ENCODE measurements at regions not wholly inside any gene's neighbourhood (a gene's known extent, or its start where the extent isn't known, plus 50 kb on each side); places are given as distances from the start of the nearest gene placed in this dataset.

DNA sequence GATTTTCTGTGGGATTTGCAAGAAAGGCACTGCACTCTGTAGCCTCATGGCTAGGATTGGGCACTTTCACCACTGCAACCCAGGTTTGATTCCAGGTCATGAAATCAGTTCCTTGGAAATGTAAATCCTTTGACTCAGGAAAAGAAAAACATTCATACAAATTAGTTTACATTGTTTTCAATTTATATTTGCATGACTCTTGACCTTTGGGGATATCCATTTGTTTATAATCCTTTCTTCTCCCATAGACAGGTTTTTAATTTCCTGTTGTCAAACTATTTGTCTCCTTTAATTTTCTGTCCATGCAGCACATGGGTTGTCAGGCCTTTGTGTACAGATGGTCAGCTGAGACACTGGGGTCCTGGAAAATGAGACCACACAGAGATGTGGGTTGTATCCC lies 801.5 kb downstream of the NR2F1-AS1 start:
- Histone ChIP-seq H3K79me2 (ENCODE audit: low read length) (no peaks in the 10 kb centered on the region), H3K4me1 (ENCODE audit: low read length) (no peaks in the 10 kb centered on the region), H3K4me3 (ENCODE audit: low read length) (no peak overlapping the region), H3K4me2 (ENCODE audit: low read length) (no peak overlapping the region), H4K20me1 (ENCODE audit: insufficient read depth, low read length) (no peaks in the 10 kb centered on the region), H3K9me3 (ENCODE audit: insufficient read depth, low read length) (no peaks in the 10 kb centered on the region), H2AFZ (ENCODE audit: low read depth, low read length) (no peak overlapping the region), H3K9ac (ENCODE audit: low read length) (no peak overlapping the region), H3K27me3 (ENCODE audit: low read depth, low read length) (no peaks in the 10 kb centered on the region), H3K36me3 (replicated peaks; ENCODE audit: low read depth, low read length) (no peaks in the 10 kb centered on the region), H3K27ac (ENCODE audit: low read length) (no peak overlapping the region)
- no peak for TF ChIP-seq EZH2phosphoT487 (IDR thresholded peaks at IDR 0.05; ENCODE audit: low read depth)
- TF ChIP-seq, protein P1, sequence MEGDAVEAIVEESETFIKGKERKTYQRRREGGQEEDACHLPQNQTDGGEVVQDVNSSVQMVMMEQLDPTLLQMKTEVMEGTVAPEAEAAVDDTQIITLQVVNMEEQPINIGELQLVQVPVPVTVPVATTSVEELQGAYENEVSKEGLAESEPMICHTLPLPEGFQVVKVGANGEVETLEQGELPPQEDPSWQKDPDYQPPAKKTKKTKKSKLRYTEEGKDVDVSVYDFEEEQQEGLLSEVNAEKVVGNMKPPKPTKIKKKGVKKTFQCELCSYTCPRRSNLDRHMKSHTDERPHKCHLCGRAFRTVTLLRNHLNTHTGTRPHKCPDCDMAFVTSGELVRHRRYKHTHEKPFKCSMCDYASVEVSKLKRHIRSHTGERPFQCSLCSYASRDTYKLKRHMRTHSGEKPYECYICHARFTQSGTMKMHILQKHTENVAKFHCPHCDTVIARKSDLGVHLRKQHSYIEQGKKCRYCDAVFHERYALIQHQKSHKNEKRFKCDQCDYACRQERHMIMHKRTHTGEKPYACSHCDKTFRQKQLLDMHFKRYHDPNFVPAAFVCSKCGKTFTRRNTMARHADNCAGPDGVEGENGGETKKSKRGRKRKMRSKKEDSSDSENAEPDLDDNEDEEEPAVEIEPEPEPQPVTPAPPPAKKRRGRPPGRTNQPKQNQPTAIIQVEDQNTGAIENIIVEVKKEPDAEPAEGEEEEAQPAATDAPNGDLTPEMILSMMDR (IDR thresholded peaks at IDR 0.05; ENCODE audit: low read depth, low read length): no peak

DNA sequence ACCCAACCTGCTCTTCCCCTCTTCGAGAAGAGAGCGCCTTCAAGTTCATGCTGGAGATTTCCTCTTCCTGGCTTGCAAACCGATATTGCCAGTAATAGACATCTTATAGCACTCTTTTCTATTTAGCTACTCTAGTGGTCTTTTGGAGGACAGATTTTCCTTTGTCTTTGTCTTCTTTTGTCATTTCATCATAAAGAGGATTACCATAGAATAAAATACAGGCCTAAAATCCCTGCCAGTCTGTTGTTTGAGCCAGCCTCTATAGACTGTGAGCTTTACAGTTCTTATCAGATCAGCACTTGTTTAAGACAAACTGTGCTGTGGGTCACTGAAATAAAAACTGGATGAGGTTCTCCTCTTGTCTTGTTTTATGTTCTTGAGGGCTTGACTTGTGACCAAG lies 802.8 kb downstream of the NR2F1-AS1 start:
- no peaks in the 10 kb centered on the region for H4K20me1 ChIP-seq (ENCODE audit: insufficient read depth, low read length)
- H3K36me3 ChIP-seq (replicated peaks; ENCODE audit: low read depth, low read length): no peaks in the 10 kb centered on the region
- no peak overlapping the region for H3K27ac ChIP-seq (ENCODE audit: low read length)
- H3K4me3 ChIP-seq (ENCODE audit: low read length): no peak overlapping the region
- no peak overlapping the region for H3K9ac ChIP-seq (ENCODE audit: low read length)
- no peak overlapping the region for H2AFZ ChIP-seq (ENCODE audit: low read depth, low read length)
- no peaks in the 10 kb centered on the region for H3K79me2 ChIP-seq (ENCODE audit: low read length)
- H3K4me1 ChIP-seq (ENCODE audit: low read length): no peaks in the 10 kb centered on the region
- H3K9me3 ChIP-seq (ENCODE audit: insufficient read depth, low read length): no peaks in the 10 kb centered on the region
- TF ChIP-seq EZH2phosphoT487 (IDR thresholded peaks at IDR 0.05; ENCODE audit: low read depth): no peak
- TF ChIP-seq, protein P1 (IDR thresholded peaks at IDR 0.05; ENCODE audit: low read depth, low read length): no peak
- no peak overlapping the region for H3K4me2 ChIP-seq (ENCODE audit: low read length)
- no peaks in the 10 kb centered on the region for H3K27me3 ChIP-seq (ENCODE audit: low read depth, low read length)

DNA sequence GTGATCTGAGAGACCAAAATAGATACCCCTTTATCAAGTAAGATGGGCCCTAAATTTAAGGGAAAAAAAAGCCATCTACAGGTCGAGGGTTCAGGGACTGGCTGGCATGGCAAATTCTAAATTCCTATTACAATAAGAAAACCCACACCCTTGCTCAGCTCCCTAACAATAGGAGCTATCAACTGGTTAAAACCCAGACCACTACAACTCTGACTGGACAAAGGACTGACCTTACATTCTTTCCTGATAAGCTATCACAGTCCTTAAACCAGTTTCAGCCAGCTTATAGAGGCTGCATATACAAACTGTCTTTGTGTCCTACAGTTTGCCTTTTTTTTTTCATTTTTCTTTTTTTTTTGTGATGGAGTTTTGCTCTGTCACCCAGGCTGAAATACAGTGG lies 803.6 kb downstream of the NR2F1-AS1 start:
- Histone ChIP-seq H3K4me1 (ENCODE audit: low read length) (no peaks in the 10 kb centered on the region), H3K27me3 (ENCODE audit: low read depth, low read length) (no peaks in the 10 kb centered on the region), H3K4me3 (ENCODE audit: low read length) (no peak overlapping the region), H3K9me3 (ENCODE audit: insufficient read depth, low read length) (no peaks in the 10 kb centered on the region), H2AFZ (ENCODE audit: low read depth, low read length) (no peak overlapping the region), H3K36me3 (replicated peaks; ENCODE audit: low read depth, low read length) (no peaks in the 10 kb centered on the region), H3K4me2 (ENCODE audit: low read length) (no peak overlapping the region), H4K20me1 (ENCODE audit: insufficient read depth, low read length) (no peaks in the 10 kb centered on the region), H3K9ac (ENCODE audit: low read length) (no peak overlapping the region), H3K27ac (ENCODE audit: low read length) (no peak overlapping the region), H3K79me2 (ENCODE audit: low read length) (no peaks in the 10 kb centered on the region)
- TF ChIP-seq, protein P1 (IDR thresholded peaks at IDR 0.05; ENCODE audit: low read depth, low read length): no peak
- no peak for TF ChIP-seq EZH2phosphoT487 (IDR thresholded peaks at IDR 0.05; ENCODE audit: low read depth)

DNA sequence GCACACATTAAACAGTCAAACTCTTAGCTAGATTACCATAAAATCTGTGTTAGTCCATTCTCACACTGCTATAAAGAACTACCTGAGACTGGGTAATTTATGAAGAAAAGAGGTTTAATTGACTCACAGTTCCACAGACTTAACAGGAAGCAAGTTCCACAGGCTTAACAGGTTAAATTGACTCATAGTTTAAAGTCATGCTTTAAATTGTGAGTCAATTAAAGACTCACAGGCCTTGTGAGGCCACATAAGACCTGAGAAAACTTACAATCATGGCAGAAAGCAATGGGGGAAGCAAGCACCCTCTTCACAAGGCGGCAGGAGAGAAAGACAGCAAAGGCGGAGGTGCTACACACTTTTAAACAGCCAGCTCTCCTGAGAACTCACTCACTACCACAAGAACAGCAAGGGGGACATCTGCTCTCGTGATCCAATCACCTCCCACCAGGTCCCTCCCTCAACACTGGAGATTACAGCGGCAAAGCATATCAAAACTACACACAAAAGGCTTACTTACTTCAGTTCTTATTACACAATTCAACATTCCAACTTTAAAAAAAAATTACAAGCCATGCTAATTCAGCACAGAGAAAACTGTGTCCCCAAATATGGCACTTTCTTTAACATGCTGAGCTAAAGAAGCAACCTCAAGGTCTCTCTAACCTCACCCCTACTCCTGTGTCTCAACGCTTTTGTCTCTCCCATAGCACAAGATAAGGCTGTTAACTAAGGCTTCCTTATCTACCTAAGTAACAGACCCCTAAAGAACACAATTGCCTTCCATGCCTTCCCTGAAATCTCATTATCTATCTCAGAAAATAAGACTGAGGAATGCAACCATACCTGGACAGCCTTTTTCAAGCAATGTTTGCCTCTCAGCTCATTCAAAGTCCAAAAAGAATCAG lies 805.1 kb downstream of the NR2F1-AS1 start:
- Histone ChIP-seq H3K4me3 (ENCODE audit: low read length) (no peak overlapping the region), H2AFZ (ENCODE audit: low read depth, low read length) (no peak overlapping the region), H3K27ac (ENCODE audit: low read length) (no peak overlapping the region), H3K79me2 (ENCODE audit: low read length) (no peaks in the 10 kb centered on the region), H3K4me2 (ENCODE audit: low read length) (no peak overlapping the region), H3K9ac (ENCODE audit: low read length) (no peak overlapping the region), H3K9me3 (ENCODE audit: insufficient read depth, low read length) (no peaks in the 10 kb centered on the region), H3K36me3 (replicated peaks; ENCODE audit: low read depth, low read length) (no peaks in the 10 kb centered on the region), H3K27me3 (ENCODE audit: low read depth, low read length) (no peaks in the 10 kb centered on the region), H4K20me1 (ENCODE audit: insufficient read depth, low read length) (no peaks in the 10 kb centered on the region), H3K4me1 (ENCODE audit: low read length) (no peaks in the 10 kb centered on the region)
- no peak for TF ChIP-seq EZH2phosphoT487 (IDR thresholded peaks at IDR 0.05; ENCODE audit: low read depth)
- TF ChIP-seq, protein P1 (IDR thresholded peaks at IDR 0.05; ENCODE audit: low read depth, low read length): no peak

All from OCI-LY3 (cell line).